Stomach (tissue), 4 donors: ENCODE measurements at regions not wholly inside any gene's neighbourhood (a gene's known extent, or its start where the extent isn't known, plus 50 kb on each side); places are given as distances from the start of the nearest gene placed in this dataset.

ENCODE experiments used
- POLR2AphosphoS5 ChIP-seq, 3 donors: sonication (generic); formaldehyde crosslinking; IDR thresholded peaks; one replicate each; pipeline ENCODE4 v1.6.1; 2016; ENCODE audit warnings: antibody characterized with exemption in 3 of 3
- TF ChIP-seq, protein P1 (sequence below), 7 experiments: fragments of 450-650 bp in 4 of 7; fragments of 200-600 bp in 3 of 7; sonication (generic) in 3 of 7; IDR thresholded peaks; one replicate each; pipeline ENCODE4 v1.5.1; 2016 to 2019; ENCODE audit warnings: antibody characterized with exemption in 7 of 7, control low read depth in 2 of 7, mild to moderate bottlenecking in 1 of 7

DNA sequence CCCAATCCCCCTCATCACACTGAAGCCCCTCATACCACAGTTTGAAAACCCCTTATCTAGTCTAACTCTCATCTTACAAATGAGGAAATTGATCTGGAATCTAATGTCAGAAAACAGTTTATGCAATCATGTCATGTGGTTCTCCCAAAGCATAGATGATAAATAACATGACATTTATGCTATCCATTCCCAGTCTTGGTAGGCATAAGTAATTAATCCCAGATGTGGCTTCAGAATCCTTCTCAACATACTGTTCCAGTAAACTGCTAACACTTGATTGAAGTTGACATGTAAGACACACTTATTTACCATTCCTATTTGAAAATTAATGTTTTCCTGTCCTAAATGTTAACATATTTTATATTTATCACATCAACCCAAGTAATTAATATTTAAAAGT lies 168.7 kb downstream of the GALC start:
- TF ChIP-seq, protein P1, sequence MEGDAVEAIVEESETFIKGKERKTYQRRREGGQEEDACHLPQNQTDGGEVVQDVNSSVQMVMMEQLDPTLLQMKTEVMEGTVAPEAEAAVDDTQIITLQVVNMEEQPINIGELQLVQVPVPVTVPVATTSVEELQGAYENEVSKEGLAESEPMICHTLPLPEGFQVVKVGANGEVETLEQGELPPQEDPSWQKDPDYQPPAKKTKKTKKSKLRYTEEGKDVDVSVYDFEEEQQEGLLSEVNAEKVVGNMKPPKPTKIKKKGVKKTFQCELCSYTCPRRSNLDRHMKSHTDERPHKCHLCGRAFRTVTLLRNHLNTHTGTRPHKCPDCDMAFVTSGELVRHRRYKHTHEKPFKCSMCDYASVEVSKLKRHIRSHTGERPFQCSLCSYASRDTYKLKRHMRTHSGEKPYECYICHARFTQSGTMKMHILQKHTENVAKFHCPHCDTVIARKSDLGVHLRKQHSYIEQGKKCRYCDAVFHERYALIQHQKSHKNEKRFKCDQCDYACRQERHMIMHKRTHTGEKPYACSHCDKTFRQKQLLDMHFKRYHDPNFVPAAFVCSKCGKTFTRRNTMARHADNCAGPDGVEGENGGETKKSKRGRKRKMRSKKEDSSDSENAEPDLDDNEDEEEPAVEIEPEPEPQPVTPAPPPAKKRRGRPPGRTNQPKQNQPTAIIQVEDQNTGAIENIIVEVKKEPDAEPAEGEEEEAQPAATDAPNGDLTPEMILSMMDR (IDR thresholded peaks at IDR 0.05), result no peak
- TF ChIP-seq POLR2AphosphoS5 (IDR thresholded peaks at IDR 0.05), result no peak
